Muscle of leg (tissue), 3 donors: ENCODE measurements at regions not wholly inside any gene's neighbourhood (a gene's known extent, or its start where the extent isn't known, plus 50 kb on each side); places are given as distances from the start of the nearest gene placed in this dataset.

ENCODE experiments used
- DNase-seq: peaks from one replicate; pipeline ENCODE4 v3.0.0; 2013
- H3K27ac ChIP-seq: one replicate; pipeline ENCODE4 v1.5.1; 2013; ENCODE audit warnings: mild to moderate bottlenecking, low read length, control low read depth
- H3K27me3 ChIP-seq: one replicate; pipeline ENCODE4 v1.6.1; 2013; ENCODE audit warnings: low read length; ENCODE audit not compliant: control insufficient read depth, insufficient read depth
- H3K36me3 ChIP-seq: one replicate; pipeline ENCODE4 v1.6.1; 2013; ENCODE audit warnings: low read length; ENCODE audit not compliant: control insufficient read depth, insufficient read depth
- H3K4me1 ChIP-seq: one replicate; pipeline ENCODE4 v1.6.1; 2013; ENCODE audit warnings: low read length; ENCODE audit not compliant: control insufficient read depth, insufficient read depth
- H3K4me3 ChIP-seq: one replicate; pipeline ENCODE4 v1.5.1; 2013; ENCODE audit warnings: low read length, control low read depth
- H3K9me3 ChIP-seq: replicated peaks from 2 replicates; pipeline ENCODE4 v1.6.1; 2013; ENCODE audit warnings: low read depth, low read length; ENCODE audit not compliant: control insufficient read depth
- WGBS: methylation state at CpG from one replicate; pipeline ENCODE4 v1.1.5; 2013; ENCODE audit warnings: missing lambda C conversion rate; ENCODE audit not compliant: insufficient coverage; 5-methylcytosine and 5-hydroxymethylcytosine counted together

GRCh38 chr2:187918996-187919821 is 365.0 kb upstream of the TFPI start:
- WGBS: no CpG with 5 or more reads among the region's 4 CpGs
- no peaks in the 10 kb centered on the region for H3K9me3 ChIP-seq
- no peaks in the 10 kb centered on the region for H3K36me3 ChIP-seq
- no peak for DNase-seq
- H3K4me1 ChIP-seq: no peaks in the 10 kb centered on the region
- H3K27ac ChIP-seq: no peak overlapping the region
- H3K27me3 ChIP-seq: no peaks in the 10 kb centered on the region
- no peak overlapping the region for H3K4me3 ChIP-seq

- Histone ChIP-seq H3K9me3 (no peaks in the 10 kb centered on the region), H3K27ac (no peak overlapping the region), H3K36me3 (no peaks in the 10 kb centered on the region), H3K4me1 (no peaks in the 10 kb centered on the region), H3K4me3 (no peak overlapping the region), H3K27me3 (no peaks in the 10 kb centered on the region)
- no peak for DNase-seq
- no CpG with 5 or more reads among the region's 1 CpG for WGBS
Measured at GRCh38 chr2:187920511-187920910, 366.3 kb upstream of the TFPI start.

- DNase-seq: no peak
- Histone ChIP-seq H3K4me3 (no peak overlapping the region), H3K27ac (no peak overlapping the region)
Measured at GRCh38 chr2:187922846-187923245, 368.6 kb upstream of the TFPI start.

GRCh38 chr2:187924293-187924692 is 367.4 kb upstream of the GULP1 start:
- Histone ChIP-seq H3K36me3 (no peaks in the 10 kb centered on the region), H3K4me1 (no peaks in the 10 kb centered on the region), H3K27ac (no peak overlapping the region), H3K4me3 (no peak overlapping the region), H3K27me3 (no peaks in the 10 kb centered on the region), H3K9me3 (no peaks in the 10 kb centered on the region)
- DNase-seq: no peak

More at GRCh38 chr2:187922846-187923245, 368.6 kb upstream of the TFPI start:
- no peaks in the 10 kb centered on the region for H3K27me3 ChIP-seq
- H3K9me3 ChIP-seq: no peaks in the 10 kb centered on the region
- H3K36me3 ChIP-seq: no peaks in the 10 kb centered on the region
- no peaks in the 10 kb centered on the region for H3K4me1 ChIP-seq
- 33% methylated on average over 1 of the region's 2 CpGs for WGBS

GRCh38 chr2:187934236-187934635 is 357.4 kb upstream of the GULP1 start:
- Histone ChIP-seq H3K27me3 (no peaks in the 10 kb centered on the region), H3K36me3 (no peaks in the 10 kb centered on the region), H3K4me3 (no peak overlapping the region), H3K4me1 (no peaks in the 10 kb centered on the region), H3K9me3 (no peaks in the 10 kb centered on the region), H3K27ac (no peak overlapping the region)
- DNase-seq: no peak
- WGBS: 85% methylated on average over 5 of the region's 6 CpGs

- 83% methylated on average over 2 of the region's 4 CpGs for WGBS
- no peaks in the 10 kb centered on the region for H3K9me3 ChIP-seq
- H3K4me1 ChIP-seq: no peaks in the 10 kb centered on the region
- H3K4me3 ChIP-seq: no peak overlapping the region
- DNase-seq: no peak
- no peaks in the 10 kb centered on the region for H3K36me3 ChIP-seq
- H3K27ac ChIP-seq: no peak overlapping the region
- no peaks in the 10 kb centered on the region for H3K27me3 ChIP-seq
Measured at GRCh38 chr2:187934692-187935091, 357.0 kb upstream of the GULP1 start.

GRCh38 chr2:187935126-187935525 is 356.5 kb upstream of the GULP1 start:
- no peak overlapping the region for H3K4me3 ChIP-seq
- H3K36me3 ChIP-seq: no peaks in the 10 kb centered on the region
- no peaks in the 10 kb centered on the region for H3K9me3 ChIP-seq
- no peak for DNase-seq
- WGBS: 93% methylated on average over 4 of the region's 6 CpGs
- H3K27me3 ChIP-seq: no peaks in the 10 kb centered on the region
- H3K4me1 ChIP-seq: no peaks in the 10 kb centered on the region
- no peak overlapping the region for H3K27ac ChIP-seq

- no CpG with 5 or more reads among the region's 2 CpGs for WGBS
- no peaks in the 10 kb centered on the region for H3K36me3 ChIP-seq
- no peaks in the 10 kb centered on the region for H3K4me1 ChIP-seq
- DNase-seq: peak; percentile 35
- no peak overlapping the region for H3K27ac ChIP-seq
- no peaks in the 10 kb centered on the region for H3K27me3 ChIP-seq
- no peak overlapping the region for H3K4me3 ChIP-seq
- H3K9me3 ChIP-seq: no peaks in the 10 kb centered on the region
Measured at GRCh38 chr2:187936228-187936627, 355.4 kb upstream of the GULP1 start.

- Histone ChIP-seq H3K27me3 (no peaks in the 10 kb centered on the region), H3K4me3 (no peak overlapping the region), H3K4me1 (no peaks in the 10 kb centered on the region), H3K27ac (no peak overlapping the region), H3K36me3 (no peaks in the 10 kb centered on the region), H3K9me3 (no peaks in the 10 kb centered on the region)
- no CpG with 5 or more reads among the region's 1 CpG for WGBS
- DNase-seq: peak; percentile 7
Measured at GRCh38 chr2:187939180-187939579, 352.5 kb upstream of the GULP1 start.

GRCh38 chr2:187942876-187943275 is 348.8 kb upstream of the GULP1 start:
- H3K27ac ChIP-seq: no peak overlapping the region
- DNase-seq: no peak
- H3K4me1 ChIP-seq: no peaks in the 10 kb centered on the region

More at GRCh38 chr2:187942876-187943275, 348.8 kb upstream of the GULP1 start:
- no peaks in the 10 kb centered on the region for H3K36me3 ChIP-seq
- H3K9me3 ChIP-seq: no peaks in the 10 kb centered on the region
- H3K4me3 ChIP-seq: no peak overlapping the region
- H3K27me3 ChIP-seq: no peaks in the 10 kb centered on the region
